Esophagus muscularis mucosa (tissue), 4 donors: ENCODE measurements at regions not wholly inside any gene's neighbourhood (a gene's known extent, or its start where the extent isn't known, plus 50 kb on each side); places are given as distances from the start of the nearest gene placed in this dataset.

Experiments
- DNase-seq: peaks from one replicate; pipeline ENCODE4 v3.0.0-alpha.2; 2017; ENCODE audit errors: extremely low spot score
- H3K27ac ChIP-seq, 4 donors: fragments of 200-600 bp; sonication (generic); replicated peaks in 1 of 4; 1 replicate in 3 of 4; 2 replicates in 1 of 4; pipeline ENCODE4 v1.5.1; 2016 to 2019; ENCODE audit warnings: mild to moderate bottlenecking in 1 of 4
- H3K27me3 ChIP-seq, 4 donors: fragments of 200-600 bp; sonication (generic); one replicate each; pipeline versions ENCODE4 v1.5.1 to v1.6.0; 2016 to 2019
- H3K36me3 ChIP-seq, 4 donors: fragments of 200-600 bp; sonication (generic); one replicate each; pipeline ENCODE4 v1.5.1; 2016 to 2019
- H3K4me1 ChIP-seq, 4 donors: fragments of 200-600 bp; sonication (generic); one replicate each; pipeline ENCODE4 v1.5.1; 2016 to 2019
- H3K4me3 ChIP-seq, 4 donors: fragments of 200-600 bp; sonication (generic); 1 replicate in 2 of 4; 2 replicates in 2 of 4; pipeline ENCODE4 v1.5.1; 2016 to 2019; ENCODE audit warnings: mild to moderate bottlenecking in 4 of 4, moderate library complexity in 1 of 4
- H3K9me3 ChIP-seq, 4 donors: fragments of 200-600 bp; sonication (generic); 1 replicate in 3 of 4; 2 replicates in 1 of 4; pipeline ENCODE4 v1.5.1; 2016 to 2019
- EP300 ChIP-seq: sonication (generic); formaldehyde crosslinking; IDR thresholded peaks from one replicate; pipeline ENCODE4 v1.6.1; 2017; ENCODE audit warnings: antibody characterized with exemption
- POLR2A ChIP-seq: fragments of 450-650 bp; IDR thresholded peaks from one replicate; pipeline ENCODE4 v1.6.1; 2017; ENCODE audit warnings: antibody characterized with exemption, moderate library complexity, mild to moderate bottlenecking, low read depth
- POLR2AphosphoS5 ChIP-seq, 2 donors: sonication (generic); formaldehyde crosslinking; IDR thresholded peaks; one replicate each; pipeline ENCODE4 v1.6.1; 2017; ENCODE audit warnings: antibody characterized with exemption in 2 of 2
- WGBS: methylation state at CpG from one replicate; pipeline ENCODE4 v1.1.5; 2018; 5-methylcytosine and 5-hydroxymethylcytosine counted together
- intact Hi-C: fragments of 100-400 bp; cut with DNase I; formaldehyde crosslinking; loops from one replicate; pipeline ENCODE4 v1.15.1; 2023
- TF ChIP-seq, protein P1 (sequence below), 3 experiments: fragments of 200-600 bp in 2 of 3; fragments of 450-650 bp in 1 of 3; sonication (generic) in 2 of 3; IDR thresholded peaks; one replicate each; pipeline ENCODE4 v1.5.1; 2017 to 2019; ENCODE audit warnings: antibody characterized with exemption in 3 of 3, mild to moderate bottlenecking in 2 of 3, moderate library complexity in 1 of 3

DNA sequence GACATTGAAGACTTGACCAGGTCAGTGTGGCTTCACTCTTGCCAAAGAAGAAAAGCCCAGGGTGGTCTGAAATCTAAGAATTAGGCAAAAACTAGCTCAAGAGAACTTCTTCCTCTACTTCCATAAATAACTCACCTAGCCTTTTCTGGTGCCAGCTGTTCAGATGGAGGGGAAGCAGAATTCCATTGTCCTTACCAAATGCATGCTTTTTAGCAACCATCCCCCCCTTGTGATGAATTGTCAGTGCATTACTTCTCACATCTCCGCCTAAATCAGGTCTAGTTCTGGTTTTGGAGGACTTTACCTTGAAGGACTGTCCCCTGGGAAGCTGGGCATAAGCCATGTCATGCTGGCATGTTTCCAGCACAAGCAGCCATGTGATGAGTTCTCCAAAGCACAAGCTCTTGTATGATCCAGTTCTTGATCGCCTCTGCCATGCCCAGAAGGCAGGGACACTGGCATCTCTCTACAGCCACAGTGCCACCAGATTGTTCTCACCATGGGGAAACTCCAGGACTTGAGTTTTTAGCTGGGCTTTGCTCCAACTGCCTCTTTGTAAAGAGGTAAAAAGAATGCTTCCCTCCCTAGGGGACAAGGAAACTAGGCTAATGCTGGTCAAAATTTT lies 96.4 kb upstream of the IL12A start:
- DNase-seq, result no peak
- Histone ChIP-seq H3K4me1 (peaks cover 46 to 67% (median 57%) of the 10 kb centered on the region in 4 donors), H3K9me3 (no peaks in the 10 kb centered on the region), H3K36me3 (peaks cover 8 to 51% (median 35%) of the 10 kb centered on the region in 4 donors), H3K27ac (peak overlapping the region in 1 of 4 donors; percentile 3), H3K4me3 (no peak overlapping the region), H3K27me3 (no peaks in the 10 kb centered on the region)
- no peak for TF ChIP-seq POLR2A
- TF ChIP-seq EP300, result no peak
- no peak for TF ChIP-seq POLR2AphosphoS5 (IDR thresholded peaks at IDR 0.05)
- TF ChIP-seq, protein P1, sequence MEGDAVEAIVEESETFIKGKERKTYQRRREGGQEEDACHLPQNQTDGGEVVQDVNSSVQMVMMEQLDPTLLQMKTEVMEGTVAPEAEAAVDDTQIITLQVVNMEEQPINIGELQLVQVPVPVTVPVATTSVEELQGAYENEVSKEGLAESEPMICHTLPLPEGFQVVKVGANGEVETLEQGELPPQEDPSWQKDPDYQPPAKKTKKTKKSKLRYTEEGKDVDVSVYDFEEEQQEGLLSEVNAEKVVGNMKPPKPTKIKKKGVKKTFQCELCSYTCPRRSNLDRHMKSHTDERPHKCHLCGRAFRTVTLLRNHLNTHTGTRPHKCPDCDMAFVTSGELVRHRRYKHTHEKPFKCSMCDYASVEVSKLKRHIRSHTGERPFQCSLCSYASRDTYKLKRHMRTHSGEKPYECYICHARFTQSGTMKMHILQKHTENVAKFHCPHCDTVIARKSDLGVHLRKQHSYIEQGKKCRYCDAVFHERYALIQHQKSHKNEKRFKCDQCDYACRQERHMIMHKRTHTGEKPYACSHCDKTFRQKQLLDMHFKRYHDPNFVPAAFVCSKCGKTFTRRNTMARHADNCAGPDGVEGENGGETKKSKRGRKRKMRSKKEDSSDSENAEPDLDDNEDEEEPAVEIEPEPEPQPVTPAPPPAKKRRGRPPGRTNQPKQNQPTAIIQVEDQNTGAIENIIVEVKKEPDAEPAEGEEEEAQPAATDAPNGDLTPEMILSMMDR (IDR thresholded peaks at IDR 0.05), result no peak
- 74% methylated on average over 2 of the region's 2 CpGs for WGBS
- intact Hi-C loops, result no loop called here

DNA sequence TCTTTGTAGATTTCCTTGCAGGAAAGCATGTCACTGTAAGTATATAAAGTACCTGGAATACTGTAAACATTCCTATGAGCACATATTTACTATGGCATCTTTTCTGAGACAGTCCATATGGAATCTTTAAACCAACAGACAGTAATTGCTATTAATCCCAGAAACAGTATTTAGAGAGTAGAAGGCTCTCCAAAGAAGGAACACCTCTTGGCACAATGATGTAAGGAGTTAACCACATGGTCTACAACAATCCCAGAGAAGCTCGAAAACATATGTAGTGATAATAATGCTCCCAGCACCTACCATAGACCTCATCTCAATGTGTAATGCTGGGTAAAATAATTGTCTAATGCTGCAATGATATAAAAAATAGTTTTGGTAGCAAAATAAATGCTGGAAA lies 95.8 kb upstream of the IL12A start:
- TF ChIP-seq EP300, result no peak
- TF ChIP-seq, protein P1 (IDR thresholded peaks at IDR 0.05), result no peak
- TF ChIP-seq POLR2A, result no peak
- no peak for TF ChIP-seq POLR2AphosphoS5 (IDR thresholded peaks at IDR 0.05)
- Histone ChIP-seq H3K4me3 (no peak overlapping the region), H3K27ac (no peak overlapping the region), H3K9me3 (no peaks in the 10 kb centered on the region), H3K4me1 (peaks cover 46 to 67% (median 54%) of the 10 kb centered on the region in 4 donors), H3K36me3 (peaks cover 8 to 54% (median 38%) of the 10 kb centered on the region in 4 donors), H3K27me3 (no peaks in the 10 kb centered on the region)
- intact Hi-C loops, result no loop called here
- no peak for DNase-seq
- WGBS, result 75% methylated on average over 1 of the region's 1 CpG

DNA sequence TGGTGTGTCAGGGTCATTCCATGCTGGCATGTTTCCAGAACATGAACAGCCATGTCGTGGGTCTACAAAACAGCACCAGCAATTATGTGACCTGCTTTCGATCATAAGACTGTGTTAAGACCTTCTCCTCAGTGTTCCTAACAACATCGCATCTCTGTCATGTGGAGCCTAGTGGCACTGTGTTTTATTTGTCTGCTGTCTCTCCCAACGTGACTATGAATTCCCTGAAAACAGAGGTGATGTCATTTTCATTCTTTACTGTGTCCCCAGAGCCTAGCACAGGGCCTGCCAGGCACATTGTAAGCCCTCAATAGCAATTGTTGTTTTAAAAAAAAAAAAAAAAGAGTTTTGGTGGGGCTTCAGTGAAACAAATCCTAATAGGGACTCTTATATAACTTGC lies 94.2 kb upstream of the IL12A start:
- Histone ChIP-seq H3K27me3 (no peaks in the 10 kb centered on the region), H3K27ac (no peak overlapping the region), H3K4me3 (no peak overlapping the region), H3K4me1 (peaks cover 45 to 61% (median 52%) of the 10 kb centered on the region in 4 donors), H3K9me3 (no peaks in the 10 kb centered on the region), H3K36me3 (peaks cover 8 to 64% (median 38%) of the 10 kb centered on the region in 4 donors)
- TF ChIP-seq, protein P1 (IDR thresholded peaks at IDR 0.05), result no peak
- TF ChIP-seq EP300 (no peak), POLR2AphosphoS5 (IDR thresholded peaks at IDR 0.05) (no peak), POLR2A (no peak)
- WGBS, result 75% methylated on average over 4 of the region's 4 CpGs
- no peak for DNase-seq
- intact Hi-C loops, result no loop called here

DNA sequence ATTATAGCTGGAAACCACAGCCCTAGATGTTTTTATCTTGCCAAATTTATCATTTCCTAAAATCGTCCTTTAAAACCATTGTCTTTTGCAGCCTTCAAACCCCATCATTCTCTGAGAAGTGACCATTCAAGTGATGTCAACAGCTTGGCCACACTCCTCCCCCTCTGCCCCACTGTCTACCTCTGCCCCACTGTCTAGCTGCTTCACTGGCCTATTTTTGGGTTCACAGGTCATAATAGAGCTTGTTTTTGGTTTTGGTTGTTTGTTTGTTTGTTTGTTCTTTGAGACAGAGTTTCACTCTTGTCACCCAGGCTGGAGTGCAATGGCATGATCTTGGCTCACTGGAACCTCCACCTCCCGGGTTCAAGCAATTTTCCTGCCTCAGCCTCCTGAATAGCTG lies 93.2 kb upstream of the IL12A start:
- intact Hi-C loops, result no loop called here
- Histone ChIP-seq H3K27me3 (no peaks in the 10 kb centered on the region), H3K4me1 (peaks cover 45 to 61% (median 52%) of the 10 kb centered on the region in 4 donors), H3K4me3 (no peak overlapping the region), H3K9me3 (no peaks in the 10 kb centered on the region), H3K36me3 (peaks cover 8 to 62% (median 36%) of the 10 kb centered on the region in 4 donors), H3K27ac (no peak overlapping the region)
- 82% methylated on average over 2 of the region's 2 CpGs for WGBS
- no peak for TF ChIP-seq POLR2AphosphoS5 (IDR thresholded peaks at IDR 0.05)
- TF ChIP-seq, protein P1 (IDR thresholded peaks at IDR 0.05), result no peak
- no peak for TF ChIP-seq EP300
- TF ChIP-seq POLR2A, result no peak
- DNase-seq, result no peak

DNA sequence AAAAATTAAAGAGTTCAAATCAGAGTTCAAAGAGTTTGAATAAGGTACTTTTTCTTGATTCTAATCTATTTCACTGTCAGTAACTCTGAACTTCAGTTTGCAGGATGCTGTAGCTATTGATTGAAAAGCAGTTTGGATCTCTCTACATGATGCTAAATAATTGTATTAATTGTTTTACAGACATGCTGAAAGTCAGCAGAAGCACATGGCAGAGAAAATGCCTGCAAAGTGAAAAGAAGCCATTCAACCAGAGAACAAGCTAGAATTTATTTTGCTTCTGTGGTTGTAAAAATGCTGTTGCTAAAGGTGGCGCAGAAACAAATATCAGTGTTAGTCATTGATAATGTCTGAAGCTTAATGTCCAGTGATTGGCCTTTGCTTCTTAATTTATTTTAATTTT lies 92.1 kb upstream of the IL12A start:
- Histone ChIP-seq H3K9me3 (no peaks in the 10 kb centered on the region), H3K4me1 (peaks cover 36 to 51% (median 45%) of the 10 kb centered on the region in 4 donors), H3K36me3 (peaks cover 8 to 62% (median 36%) of the 10 kb centered on the region in 4 donors), H3K27me3 (no peaks in the 10 kb centered on the region), H3K4me3 (no peak overlapping the region), H3K27ac (no peak overlapping the region)
- no peak for TF ChIP-seq POLR2AphosphoS5 (IDR thresholded peaks at IDR 0.05)
- TF ChIP-seq POLR2A, result no peak
- no peak for TF ChIP-seq EP300
- TF ChIP-seq, protein P1 (IDR thresholded peaks at IDR 0.05), result no peak
- no peak for DNase-seq
- intact Hi-C loops, result no loop called here
- 90% methylated on average over 1 of the region's 1 CpG for WGBS
